EL (cell line): ENCODE measurements at regions not wholly inside any gene's neighbourhood (a gene's known extent, or its start where the extent isn't known, plus 50 kb on each side); places are given as distances from the start of the nearest gene placed in this dataset.
A peak's percentile ranks its signal among the peaks of the same experiment; 100 is the strongest.

Experiments
- DNase-seq: peaks from one replicate; pipeline ENCODE4 v3.0.0-alpha.2; 2016

GRCh38 chr10:94043431-94043990 lies 49.8 kb downstream of the PLCE1 start:
- no peak for DNase-seq

GRCh38 chr10:94046098-94046497 lies 52.4 kb downstream of the PLCE1 start:
- DNase-seq: no peak

DNA sequence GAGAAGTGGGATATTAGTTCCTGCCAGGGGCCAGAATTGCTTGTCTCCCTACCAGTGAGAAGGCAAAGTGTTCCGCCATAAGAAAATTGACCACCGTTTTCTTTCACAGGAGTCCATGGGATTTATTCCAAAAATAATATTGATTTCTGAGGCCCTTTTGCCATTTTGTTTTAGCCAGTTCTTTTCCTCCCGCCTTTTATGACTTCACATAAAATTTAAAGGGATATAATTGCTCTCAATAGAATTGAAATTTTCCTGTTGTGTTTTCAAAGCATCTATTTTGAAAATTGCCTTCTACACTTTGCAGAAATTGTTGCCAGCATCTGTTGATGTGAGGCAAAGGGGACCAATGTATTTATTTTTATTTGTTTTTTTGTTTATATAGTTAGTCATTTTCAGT lies 53.6 kb downstream of the PLCE1 start:
- no peak for DNase-seq

GRCh38 chr10:94049911-94050310 lies 56.2 kb downstream of the PLCE1 start:
- no peak for DNase-seq

DNA sequence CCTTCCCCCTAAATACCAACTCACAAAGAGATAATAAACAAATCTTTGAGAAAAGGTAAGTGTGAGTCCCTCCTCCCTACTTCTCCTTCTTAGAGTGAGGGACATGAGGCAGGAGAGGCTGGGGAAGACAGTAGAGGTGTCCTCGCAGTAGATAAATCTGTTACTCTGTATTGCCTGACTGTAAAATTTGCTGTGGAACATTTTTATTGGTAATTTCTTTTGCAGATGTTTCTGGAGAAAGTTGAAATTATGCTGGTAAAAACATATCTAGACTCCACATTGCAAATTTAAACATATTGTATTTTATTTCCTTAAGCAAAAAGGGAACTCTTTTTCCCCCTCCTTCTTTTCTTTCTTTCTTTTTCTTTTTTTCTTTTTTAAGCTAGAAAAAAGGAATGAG lies 58.5 kb downstream of the PLCE1 start:
- DNase-seq: no peak

- DNase-seq: peak; percentile 19
Observed at GRCh38 chr10:94052866-94053791, 59.4 kb downstream of the PLCE1 start.

DNA sequence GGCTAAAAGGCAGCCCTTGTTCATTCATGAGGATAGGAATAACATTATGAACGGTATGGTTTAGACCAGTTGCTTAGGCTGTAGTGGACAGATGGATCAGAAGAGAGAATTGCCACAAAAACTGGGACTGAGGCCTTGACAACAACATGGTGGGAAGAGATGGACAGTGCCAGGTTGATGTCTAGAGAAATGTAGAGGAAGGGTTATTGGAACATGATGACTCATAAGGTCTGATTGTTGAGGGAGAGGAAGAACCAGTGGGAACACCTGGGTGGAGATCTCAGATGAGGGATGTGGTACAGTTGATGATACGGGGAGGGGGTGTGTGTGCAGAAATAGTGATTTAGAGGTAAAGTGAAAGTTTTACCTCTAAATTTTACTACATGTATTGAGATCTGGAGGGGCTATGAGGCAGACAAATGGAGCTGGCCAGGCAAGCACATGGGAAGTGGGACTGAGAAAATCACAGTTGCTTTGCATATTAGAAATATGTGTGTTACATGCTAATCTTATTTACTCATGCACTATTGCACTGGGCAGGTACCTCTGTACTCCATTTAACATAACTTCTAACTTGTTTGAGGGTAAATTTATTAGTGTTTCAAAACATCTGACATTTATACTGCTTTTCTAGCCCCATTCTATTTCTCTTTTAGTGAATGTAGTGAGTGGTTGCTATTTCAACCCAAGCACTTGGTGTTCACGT lies 65.6 kb downstream of the PLCE1 start:
- DNase-seq: no peak

GRCh38 chr10:94061026-94061425 lies 67.3 kb downstream of the PLCE1 start:
- DNase-seq: no peak

- DNase-seq: no peak
Observed at GRCh38 chr10:94062611-94063010, 68.9 kb downstream of the PLCE1 start.

DNA sequence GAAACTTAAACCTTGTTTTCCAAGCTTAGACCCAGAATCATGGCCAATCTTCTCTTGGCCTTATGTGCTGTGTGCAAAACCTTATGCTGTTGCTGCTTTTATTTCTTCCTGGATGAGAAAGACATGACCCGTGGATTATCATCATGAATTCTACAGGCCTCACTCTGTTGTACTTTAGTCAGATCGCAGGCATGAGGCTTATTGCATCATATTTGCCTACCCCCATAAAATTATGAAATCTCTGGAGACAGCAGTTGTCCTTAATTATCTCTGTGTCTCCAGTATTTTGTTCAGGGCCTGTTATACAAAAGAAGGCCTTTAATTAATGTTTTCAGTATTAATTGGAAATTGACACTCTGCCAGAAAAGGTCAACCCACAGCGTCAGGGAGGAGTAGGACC lies 71.6 kb downstream of the PLCE1 start:
- DNase-seq: peak; percentile 21

DNA sequence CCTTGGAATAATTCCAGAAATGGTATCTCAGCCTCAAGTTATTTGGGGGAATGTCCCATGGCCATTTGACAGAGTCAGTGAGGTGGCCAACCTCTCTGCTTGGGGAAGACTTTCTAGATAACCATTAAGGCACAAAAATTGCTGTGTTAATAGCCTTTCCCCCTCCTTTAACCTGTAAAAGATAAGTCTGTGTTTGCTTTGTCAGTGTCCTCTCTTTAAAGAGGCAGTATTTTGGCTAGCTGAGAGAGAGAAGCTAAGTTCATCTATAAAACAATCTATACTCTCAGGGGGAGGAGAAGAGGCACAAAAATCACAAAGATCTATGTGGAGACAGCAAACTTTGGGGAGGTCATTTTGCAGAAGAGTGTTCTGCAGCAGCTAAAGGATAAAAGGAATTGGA lies 72.1 kb downstream of the PLCE1 start:
- DNase-seq: no peak

DNA sequence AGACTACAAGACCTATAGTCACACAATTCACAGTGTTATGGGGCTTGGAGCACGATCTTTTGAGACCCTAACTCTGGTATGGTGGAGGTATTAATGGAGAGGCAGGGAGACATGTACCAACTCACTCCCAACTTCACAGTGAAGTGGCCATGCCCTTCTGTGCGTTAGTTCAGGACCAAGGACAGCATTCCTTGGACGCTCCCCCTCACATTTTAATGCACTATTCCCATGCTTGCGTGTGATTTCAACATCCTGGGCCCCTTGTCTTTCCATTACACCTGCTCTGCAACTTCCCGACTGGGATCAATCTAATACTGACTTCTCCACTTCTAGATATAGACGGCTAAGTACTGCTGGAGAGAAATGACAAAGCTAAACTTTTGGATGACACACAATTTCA lies 72.7 kb downstream of the PLCE1 start:
- DNase-seq: peak; percentile 42

DNA sequence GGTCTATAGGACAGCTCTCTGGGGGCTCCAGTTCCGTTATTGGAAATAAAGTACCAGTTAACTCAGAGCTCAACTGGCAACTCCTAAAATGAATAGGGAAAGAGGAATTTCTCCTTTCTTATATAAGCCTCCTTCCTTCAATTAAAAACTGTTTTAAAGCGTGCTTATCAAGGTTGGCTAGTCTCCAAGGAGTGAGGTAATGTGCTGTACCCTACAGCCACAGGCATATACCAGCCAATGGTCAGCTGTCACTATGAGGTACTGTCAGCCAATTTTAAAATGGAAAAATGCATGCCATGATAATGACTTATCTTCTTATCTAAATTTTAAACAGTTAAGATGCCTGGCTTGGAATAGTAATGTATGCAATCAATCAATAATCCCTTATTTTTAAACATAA lies 76.2 kb downstream of the PLCE1 start:
- peak; percentile 63 for DNase-seq

- no peak for DNase-seq
Observed at GRCh38 chr10:94074462-94074861, 80.7 kb downstream of the PLCE1 start.

DNA sequence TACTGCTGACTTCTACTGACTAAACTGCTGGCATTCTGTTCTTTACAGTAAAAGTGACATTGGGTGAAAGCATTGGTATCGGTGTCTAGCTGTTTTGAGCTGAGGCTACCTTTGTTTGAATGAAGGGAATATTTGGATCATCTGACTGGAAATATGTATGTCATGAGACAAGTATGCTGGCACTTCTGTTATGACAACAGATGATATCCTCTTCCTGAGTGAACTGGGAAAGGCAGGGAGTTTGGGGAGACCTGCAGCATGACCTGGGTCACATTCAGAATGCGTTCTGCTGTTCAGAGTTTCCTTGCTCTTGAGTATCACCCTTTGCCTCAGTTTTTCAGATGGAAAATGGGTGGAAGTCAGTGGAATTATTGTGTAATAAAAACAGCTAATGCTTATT lies 81.8 kb downstream of the PLCE1 start:
- no peak for DNase-seq

DNA sequence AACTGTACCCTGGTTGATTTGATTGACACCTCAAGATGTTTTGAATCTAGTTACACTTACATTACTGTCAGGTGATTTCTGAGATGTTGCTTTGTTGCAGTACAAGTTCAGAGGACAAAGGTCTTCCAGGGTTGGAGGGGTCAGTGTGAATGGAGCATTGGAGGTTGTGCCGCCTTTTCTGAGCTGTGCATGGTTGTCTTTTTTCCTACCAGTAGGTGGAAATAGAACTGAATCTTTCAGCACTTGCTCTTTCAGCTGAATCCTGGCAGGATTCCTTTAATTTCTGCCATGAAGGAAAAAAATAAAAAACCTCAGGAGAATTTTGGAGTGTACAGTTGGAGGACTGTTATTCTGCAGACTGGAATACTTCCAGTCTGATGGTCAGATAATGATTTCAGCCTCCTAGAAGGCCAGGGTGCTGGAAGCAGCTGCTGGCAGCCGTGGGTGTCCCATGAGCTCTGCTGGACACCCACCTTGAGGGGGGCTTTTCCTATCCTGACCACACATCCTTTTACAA lies 82.7 kb downstream of the PLCE1 start:
- peak; percentile 52 for DNase-seq

DNA sequence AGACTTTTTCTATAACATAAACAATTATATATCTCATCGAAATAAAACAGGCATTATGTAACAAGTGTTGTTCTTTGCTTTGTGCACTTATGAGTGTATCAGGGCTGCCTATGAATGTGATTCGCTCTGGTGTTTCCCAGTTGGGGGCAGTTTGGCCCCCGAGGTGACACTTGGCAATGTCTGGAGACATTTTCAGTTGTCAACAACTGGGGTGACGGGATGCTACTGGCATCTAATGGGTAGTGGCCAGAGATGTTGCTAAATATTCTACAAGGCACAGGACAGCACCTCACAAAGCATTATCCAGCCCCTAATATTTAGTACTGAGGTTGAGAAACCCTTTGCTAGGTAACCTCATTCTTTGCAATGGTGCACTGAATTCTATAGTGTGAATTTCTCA lies 83.3 kb downstream of the PLCE1 start:
- no peak for DNase-seq

DNA sequence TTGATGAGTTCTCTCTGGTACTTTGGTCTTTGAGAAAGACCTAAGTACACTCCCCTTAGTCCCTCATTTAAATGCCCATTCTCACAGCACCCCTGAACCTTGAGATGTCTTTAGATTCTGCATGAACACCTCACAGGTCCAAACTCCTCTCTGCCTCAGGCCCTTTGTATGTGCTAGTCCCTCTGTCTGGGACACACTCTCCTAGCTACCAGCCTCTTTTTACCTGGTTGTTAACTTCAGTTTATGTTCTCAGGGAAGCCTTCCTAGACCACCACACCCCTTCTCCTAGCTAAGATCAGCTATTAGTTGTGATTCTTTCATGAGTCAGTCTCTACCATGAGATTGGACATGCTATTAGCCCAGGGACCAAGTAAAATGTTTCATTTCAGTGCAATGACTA lies 86.4 kb downstream of the PLCE1 start:
- no peak for DNase-seq

GRCh38 chr10:94083662-94084265 lies 90.0 kb downstream of the PLCE1 start:
- no peak for DNase-seq

- no peak for DNase-seq
Observed at GRCh38 chr10:94084344-94084743, 90.6 kb downstream of the PLCE1 start.

GRCh38 chr10:94085288-94085687 lies 91.6 kb downstream of the PLCE1 start:
- DNase-seq: no peak

GRCh38 chr10:94085766-94086437 lies 92.2 kb downstream of the PLCE1 start:
- no peak for DNase-seq

GRCh38 chr10:94088926-94089381 lies 95.2 kb downstream of the PLCE1 start:
- peak; percentile 56 for DNase-seq
